ENCODE measurements at regions not wholly inside any gene's neighbourhood (a gene's known extent, or its start where the extent isn't known, plus 50 kb on each side); places are given as distances from the start of the nearest gene placed in this dataset.
"Not testable (repeated sequence)": the region's sequence is repeated elsewhere in the genome, so short reads cannot be mapped to it uniquely, and the experiment has no call there.

DNA sequence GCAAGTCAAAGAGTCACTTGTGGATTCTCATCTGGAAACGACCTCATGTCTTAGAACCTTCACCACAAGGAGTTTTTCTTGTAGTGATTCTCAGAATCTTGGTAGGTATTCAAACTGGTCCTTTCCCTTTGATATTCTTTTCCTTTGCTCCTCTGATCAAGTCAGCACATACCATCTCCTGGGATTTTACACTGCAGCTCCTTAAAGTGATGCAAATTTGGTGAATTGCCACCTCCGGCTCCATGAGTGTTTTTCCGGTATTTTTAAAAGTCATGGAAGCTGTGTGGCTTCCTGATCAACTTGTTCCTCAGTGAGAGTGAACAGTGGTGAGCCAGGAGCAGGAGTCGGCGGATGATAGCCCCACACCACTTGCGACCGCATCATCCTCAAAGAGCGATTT lies 182.1 kb upstream of the DAB1 start:
- no peak overlapping the region for H3K27ac Mint-ChIP-seq
- H3K36me3 Mint-ChIP-seq = no peaks in the 10 kb centered on the region
- no peak overlapping the region for H3K4me3 Mint-ChIP-seq
- no peaks in the 10 kb centered on the region for H3K9me3 Mint-ChIP-seq
- DNase-seq (ENCODE audit: low spot score in 2 of 2) = no peak
- no peaks in the 10 kb centered on the region for H3K4me1 Mint-ChIP-seq
- ATAC-seq = no peak

DNA sequence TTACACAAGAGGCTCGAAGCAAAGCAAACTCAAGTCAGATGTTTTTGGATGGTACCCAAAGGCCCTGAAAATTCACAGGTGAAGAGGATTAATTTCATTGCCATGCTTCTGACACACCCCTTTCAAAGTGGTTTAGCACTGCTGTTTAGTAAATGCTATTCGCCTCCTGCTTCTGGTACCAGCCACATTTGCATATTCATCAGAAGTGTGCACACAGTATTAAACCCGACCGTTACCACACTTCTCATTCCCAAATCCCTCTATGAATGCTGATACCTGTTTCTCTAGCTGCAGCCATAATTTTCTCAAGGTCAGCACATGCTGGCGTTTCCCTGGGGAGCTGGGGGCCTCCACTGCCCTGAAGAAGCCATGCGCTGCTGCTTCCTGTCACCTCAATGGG lies 179.8 kb upstream of the DAB1 start:
- Mint-ChIP-seq H3K4me3 (no peak overlapping the region), H3K36me3 (no peaks in the 10 kb centered on the region), H3K27ac (no peak overlapping the region), H3K9me3 (no peaks in the 10 kb centered on the region), H3K4me1 (no peaks in the 10 kb centered on the region)
- DNase-seq (ENCODE audit: low spot score in 2 of 2) = no peak
- no peak for ATAC-seq

DNA sequence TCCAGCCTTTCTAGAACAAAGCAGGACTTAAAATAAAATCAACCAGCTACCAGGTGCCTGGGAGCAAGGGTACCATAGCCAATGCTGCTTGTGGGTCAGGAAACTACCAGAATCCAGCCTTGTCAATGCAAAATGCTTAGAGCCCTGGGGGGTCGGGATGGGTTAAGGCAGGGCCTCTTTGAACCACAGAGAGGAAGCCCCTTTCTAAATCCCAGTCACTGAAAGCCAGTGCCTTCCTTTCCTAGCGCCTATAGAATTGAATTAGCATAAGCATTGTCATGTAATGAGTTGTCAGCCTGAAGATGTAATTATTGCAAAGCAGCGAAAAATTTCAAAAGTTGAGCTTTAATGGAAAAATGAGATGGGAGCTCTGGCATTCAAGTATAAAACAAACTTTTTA lies 176.6 kb upstream of the DAB1 start:
- DNase-seq (ENCODE audit: low spot score in 2 of 2) (no peak), ATAC-seq (no peak)
- no peaks in the 10 kb centered on the region for H3K4me1 Mint-ChIP-seq
- no peak overlapping the region for H3K27ac Mint-ChIP-seq
- no peaks in the 10 kb centered on the region for H3K9me3 Mint-ChIP-seq
- H3K4me3 Mint-ChIP-seq = no peak overlapping the region
- H3K36me3 Mint-ChIP-seq = no peaks in the 10 kb centered on the region

DNA sequence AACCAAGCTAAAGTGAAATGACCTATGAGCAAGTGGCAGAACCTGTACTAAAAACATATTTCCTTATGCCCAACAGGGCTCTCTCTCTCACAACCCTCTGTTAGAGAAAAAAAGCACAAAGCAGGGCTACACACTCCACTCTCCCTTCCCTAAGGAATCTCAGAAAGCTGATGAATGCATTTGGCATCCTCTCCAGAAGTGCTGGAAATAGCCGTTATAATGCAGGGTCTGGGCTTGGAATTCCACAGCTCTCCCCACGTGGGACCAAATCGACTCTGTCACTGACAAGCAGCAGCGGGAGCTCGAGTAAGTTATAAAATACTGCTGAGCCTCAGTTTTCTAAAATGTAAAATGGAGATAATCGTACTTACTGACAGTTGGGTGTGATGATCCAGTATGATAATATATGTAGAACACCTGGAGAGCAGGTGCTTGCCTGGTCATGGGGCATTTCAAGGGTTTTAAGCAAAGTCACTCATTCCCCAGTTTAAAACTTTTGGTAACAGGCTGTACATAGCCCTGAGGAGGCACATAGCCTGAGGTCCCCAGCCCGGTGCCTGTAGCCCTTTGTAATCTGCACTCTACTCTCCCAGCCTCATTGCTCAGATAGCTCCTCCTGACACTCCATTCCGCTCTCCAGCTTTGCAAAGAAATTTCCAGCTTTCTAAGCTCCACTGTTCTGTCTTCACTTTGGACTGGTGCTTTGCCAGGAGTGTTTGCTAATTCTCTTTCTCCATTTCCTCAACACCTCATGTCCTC lies 175.6 kb upstream of the DAB1 start:
- ATAC-seq (no peak), DNase-seq (ENCODE audit: low spot score in 2 of 2) (no peak)
- H3K4me3 Mint-ChIP-seq = no peak overlapping the region
- H3K4me1 Mint-ChIP-seq = no peaks in the 10 kb centered on the region
- no peaks in the 10 kb centered on the region for H3K36me3 Mint-ChIP-seq
- H3K9me3 Mint-ChIP-seq = no peaks in the 10 kb centered on the region
- no peak overlapping the region for H3K27ac Mint-ChIP-seq

DNA sequence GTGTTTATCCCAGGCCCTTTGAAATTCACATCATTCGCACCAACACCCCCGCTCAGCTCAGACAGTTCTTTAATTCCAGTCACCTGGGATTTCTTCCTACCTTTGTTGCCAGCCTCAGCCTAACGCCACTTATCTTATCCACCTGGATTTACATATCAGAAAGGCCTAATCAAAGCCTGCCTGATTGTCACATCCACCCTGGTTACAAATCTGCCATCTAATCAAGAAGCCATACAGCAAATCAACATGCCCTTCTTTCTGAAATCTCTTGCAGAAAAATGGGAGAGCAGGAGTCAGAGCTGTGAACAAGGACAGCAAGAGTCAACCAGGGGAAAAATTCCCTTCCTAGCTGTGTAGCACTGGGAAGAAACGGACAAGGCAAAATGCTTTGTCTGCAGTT lies 173.2 kb upstream of the DAB1 start:
- Mint-ChIP-seq H3K36me3 (no peaks in the 10 kb centered on the region), H3K9me3 (no peaks in the 10 kb centered on the region), H3K4me3 (no peak overlapping the region), H3K4me1 (no peaks in the 10 kb centered on the region), H3K27ac (no peak overlapping the region)
- ATAC-seq (no peak), DNase-seq (ENCODE audit: low spot score in 2 of 2) (no peak)

DNA sequence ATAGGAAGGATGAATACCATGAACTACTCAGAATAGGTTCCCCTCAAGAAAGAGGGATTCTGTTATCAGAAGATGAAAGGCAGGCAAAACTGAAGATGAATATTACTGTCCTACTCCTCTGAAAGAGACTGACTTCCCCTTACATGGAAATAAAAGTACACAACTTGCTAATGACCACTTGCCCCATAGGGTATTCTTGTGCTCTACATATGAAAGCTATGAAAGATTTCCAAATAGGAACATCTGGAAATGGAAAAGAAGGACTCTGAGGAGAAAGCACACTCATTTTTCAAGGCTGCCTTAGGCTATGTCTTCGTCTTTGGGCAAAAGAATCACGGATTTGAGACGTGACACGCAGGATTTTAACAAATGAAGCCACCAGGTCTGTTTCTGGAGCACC lies 170.1 kb upstream of the DAB1 start:
- no peaks in the 10 kb centered on the region for H3K9me3 Mint-ChIP-seq

DNA sequence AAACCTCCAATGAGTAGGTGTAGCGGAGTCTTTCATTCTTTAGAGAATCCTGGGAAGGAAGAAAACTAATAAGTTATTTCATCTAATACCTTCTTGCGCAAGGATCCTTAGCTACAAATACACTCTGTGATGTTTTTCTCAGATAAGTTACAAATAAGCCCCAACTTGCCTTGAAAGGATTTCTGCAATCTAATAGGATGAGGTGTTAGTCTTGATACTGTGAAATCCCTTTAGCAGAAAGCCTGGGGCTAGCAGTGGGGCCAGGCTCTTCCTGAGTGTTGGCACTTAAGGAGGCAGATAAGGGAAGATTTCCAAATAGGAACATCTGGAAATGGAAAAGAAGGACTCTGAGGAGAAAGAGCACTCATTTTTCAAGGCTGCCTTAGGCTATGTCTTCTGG lies 168.0 kb upstream of the DAB1 start:
- no peak for DNase-seq (ENCODE audit: low spot score in 2 of 2)

More for the DNA sequence above, 170.1 kb upstream of the DAB1 start:
- Mint-ChIP-seq H3K4me3 (no peak overlapping the region), H3K36me3 (no peaks in the 10 kb centered on the region), H3K27ac (no peak overlapping the region), H3K4me1 (no peaks in the 10 kb centered on the region)
- ATAC-seq = no peak
- DNase-seq (ENCODE audit: low spot score in 2 of 2) = no peak

DNA sequence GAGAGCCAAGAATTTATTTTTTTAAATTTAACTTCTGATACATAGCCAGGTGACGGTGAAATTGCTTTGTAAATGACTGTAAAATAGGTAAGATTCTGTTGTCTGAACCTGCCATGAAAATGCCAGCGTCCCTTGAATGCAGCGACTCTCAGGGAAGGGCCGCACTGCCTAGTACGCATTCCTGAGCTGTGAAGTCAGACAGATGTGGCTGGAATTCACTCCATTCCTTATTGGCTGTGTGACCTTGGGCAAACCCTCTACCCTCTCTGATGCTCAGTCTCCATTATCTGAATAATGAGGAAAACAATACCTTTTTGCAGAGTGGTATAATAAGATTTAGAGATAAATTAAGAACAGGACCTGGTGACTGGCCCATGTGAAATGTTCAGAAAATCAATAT lies 167.1 kb upstream of the DAB1 start:
- no peak for DNase-seq (ENCODE audit: low spot score in 2 of 2)
- H3K27ac Mint-ChIP-seq = no peak overlapping the region
- H3K4me1 Mint-ChIP-seq = no peaks in the 10 kb centered on the region
- H3K36me3 Mint-ChIP-seq = no peaks in the 10 kb centered on the region
- no peak overlapping the region for H3K4me3 Mint-ChIP-seq
- H3K9me3 Mint-ChIP-seq = peaks cover 2% of the 10 kb centered on the region
- no peak for ATAC-seq

More for the DNA sequence above, 168.0 kb upstream of the DAB1 start:
- Mint-ChIP-seq H3K4me1 (no peaks in the 10 kb centered on the region), H3K36me3 (no peaks in the 10 kb centered on the region), H3K27ac (no peak overlapping the region), H3K4me3 (no peak overlapping the region), H3K9me3 (no peaks in the 10 kb centered on the region)
- ATAC-seq = no peak

DNA sequence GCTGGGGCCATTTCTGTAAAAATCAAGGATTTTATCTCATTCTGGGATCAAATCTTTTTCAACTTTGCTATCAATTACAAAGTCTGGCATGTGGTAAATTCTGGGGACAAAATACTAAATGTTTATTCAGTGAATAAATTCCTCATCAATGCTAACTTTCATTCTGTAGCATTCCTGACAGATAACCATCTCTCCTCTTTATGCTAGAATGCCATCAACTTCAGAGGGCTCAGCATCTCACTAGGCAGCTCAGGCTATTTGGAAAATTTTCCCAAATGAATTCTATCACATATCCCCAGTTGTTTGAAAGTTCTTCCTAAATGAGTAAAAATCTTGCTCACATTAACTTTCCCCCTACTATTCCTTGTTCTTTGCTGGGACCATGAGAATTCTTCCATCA lies 163.0 kb upstream of the DAB1 start:
- no peak for DNase-seq (ENCODE audit: low spot score in 2 of 2)
- peaks cover 2% of the 10 kb centered on the region for H3K9me3 Mint-ChIP-seq
- H3K4me3 Mint-ChIP-seq = no peak overlapping the region
- H3K27ac Mint-ChIP-seq = no peak overlapping the region
- no peaks in the 10 kb centered on the region for H3K36me3 Mint-ChIP-seq
- no peak for ATAC-seq
- H3K4me1 Mint-ChIP-seq = no peaks in the 10 kb centered on the region

DNA sequence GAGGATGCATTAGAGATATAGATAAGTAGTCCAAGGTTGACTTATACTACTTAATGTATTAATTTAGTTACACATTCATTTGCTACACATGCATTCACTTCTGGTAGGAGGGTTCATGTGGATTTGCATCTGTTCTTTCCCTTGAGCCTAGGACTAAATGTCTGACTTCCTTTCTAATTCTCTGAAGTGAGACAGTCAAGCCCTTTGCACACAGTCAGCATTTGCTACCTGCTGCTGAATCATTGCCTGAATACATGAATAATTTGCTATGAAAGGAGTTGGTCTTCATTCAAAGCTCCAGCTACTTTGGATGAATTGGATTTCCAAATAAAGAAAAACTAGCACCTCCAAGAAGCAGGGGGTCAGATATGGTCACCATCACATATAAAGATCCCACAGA lies 154.8 kb upstream of the DAB1 start:
- Mint-ChIP-seq H3K4me1 (no peaks in the 10 kb centered on the region), H3K4me3 (no peak overlapping the region), H3K9me3 (peaks cover 2% of the 10 kb centered on the region), H3K36me3 (no peaks in the 10 kb centered on the region), H3K27ac (no peak overlapping the region)
- DNase-seq (ENCODE audit: low spot score in 2 of 2) = no peak
- ATAC-seq = no peak

DNA sequence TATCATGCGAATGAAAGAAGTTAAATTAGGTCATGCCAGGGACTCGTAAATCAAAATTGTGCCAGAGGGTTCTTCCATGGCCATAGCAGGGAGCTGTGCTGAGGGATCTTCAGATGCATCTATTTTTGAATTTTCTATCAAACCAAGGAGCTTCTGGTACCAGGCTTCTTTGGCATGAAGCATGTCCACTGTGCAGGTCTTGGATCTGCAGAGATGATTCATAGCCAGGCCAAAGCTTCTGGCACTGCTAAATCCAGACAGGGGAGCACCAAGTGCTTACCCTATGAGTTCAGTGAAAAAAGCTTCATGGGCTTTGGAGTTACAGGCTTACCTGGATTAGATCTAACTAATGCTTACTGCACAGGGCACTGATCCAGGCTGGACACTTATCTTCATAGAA lies 154.2 kb upstream of the DAB1 start:
- H3K9me3 Mint-ChIP-seq = peaks cover 2% of the 10 kb centered on the region
- H3K36me3 Mint-ChIP-seq = no peaks in the 10 kb centered on the region
- H3K4me3 Mint-ChIP-seq = no peak overlapping the region
- no peak for ATAC-seq
- DNase-seq (ENCODE audit: low spot score in 2 of 2) = no peak
- H3K27ac Mint-ChIP-seq = no peak overlapping the region
- no peaks in the 10 kb centered on the region for H3K4me1 Mint-ChIP-seq

DNA sequence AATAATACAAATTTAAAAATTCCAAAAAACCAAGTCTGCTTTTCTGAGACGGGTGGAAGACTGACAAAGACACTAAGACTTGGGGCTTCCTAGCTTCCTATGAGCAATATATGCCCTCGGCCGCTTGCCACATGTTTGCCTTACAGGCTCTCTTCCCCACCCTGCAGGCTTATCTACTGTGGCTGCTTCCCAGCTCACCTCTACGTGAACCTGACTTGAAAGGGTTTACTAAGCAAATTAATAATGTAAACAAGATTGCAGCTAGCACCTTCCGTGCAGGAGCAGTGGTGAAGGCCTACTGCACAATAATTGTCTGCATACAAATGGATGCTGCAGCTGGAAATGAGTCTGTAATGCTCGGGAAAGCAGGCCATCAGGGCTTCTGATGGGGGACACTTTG lies 152.9 kb upstream of the DAB1 start:
- H3K4me1 Mint-ChIP-seq = no peaks in the 10 kb centered on the region
- H3K4me3 Mint-ChIP-seq = no peak overlapping the region
- no peak for ATAC-seq

DNA sequence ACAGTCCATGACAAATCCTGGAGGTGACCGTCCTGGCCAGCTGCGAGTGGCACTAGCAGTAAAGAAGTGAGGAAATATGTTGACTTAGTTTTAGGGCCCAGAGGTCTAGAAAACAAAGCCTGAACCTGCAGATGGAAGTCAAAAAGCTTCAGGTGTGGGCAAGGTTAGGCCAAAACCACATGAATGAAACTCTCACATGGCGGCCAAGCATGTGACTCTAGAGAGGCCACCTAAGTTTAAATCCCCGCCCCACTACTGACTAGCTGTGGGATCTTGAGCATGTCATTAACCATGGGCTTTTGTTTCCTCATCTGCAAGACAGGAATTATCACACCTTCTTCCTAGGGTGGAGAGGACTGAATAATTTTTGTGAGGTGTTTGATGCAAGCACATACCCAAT lies 148.2 kb upstream of the DAB1 start:
- Mint-ChIP-seq H3K36me3 (no peaks in the 10 kb centered on the region), H3K4me1 (no peaks in the 10 kb centered on the region), H3K27ac (no peak overlapping the region), H3K9me3 (peaks cover 2% of the 10 kb centered on the region), H3K4me3 (no peak overlapping the region)
- ATAC-seq (no peak), DNase-seq (ENCODE audit: low spot score in 2 of 2) (no peak)

More for the DNA sequence above, 152.9 kb upstream of the DAB1 start:
- Mint-ChIP-seq H3K27ac (no peak overlapping the region), H3K36me3 (no peaks in the 10 kb centered on the region), H3K9me3 (peaks cover 2% of the 10 kb centered on the region)
- no peak for DNase-seq (ENCODE audit: low spot score in 2 of 2)

DNA sequence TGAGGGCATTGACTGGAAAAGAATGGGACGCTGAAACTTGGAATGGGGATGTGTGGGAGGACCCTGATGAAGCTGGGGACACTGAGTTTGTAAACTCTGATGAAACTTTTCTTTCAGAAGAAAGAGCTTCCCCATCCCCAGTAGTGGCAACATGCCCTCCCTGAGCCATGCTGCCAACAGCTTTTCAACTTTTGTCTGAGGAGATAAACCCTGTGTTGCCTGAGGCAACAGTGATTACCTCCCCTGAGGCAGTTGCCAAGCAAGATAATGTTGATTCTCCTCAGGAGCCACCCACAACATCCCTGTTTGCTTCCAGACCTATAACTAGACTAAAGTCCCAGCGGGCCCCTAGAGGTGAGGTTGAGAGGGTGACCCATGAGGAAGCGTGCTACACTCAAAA lies 134.2 kb upstream of the DAB1 start:
- ATAC-seq; H3K4me1 Mint-ChIP-seq; H3K4me3 Mint-ChIP-seq; H3K36me3 Mint-ChIP-seq; DNase-seq (ENCODE audit: low spot score in 2 of 2); H3K9me3 Mint-ChIP-seq; H3K27ac Mint-ChIP-seq: not testable (repeated sequence)

DNA sequence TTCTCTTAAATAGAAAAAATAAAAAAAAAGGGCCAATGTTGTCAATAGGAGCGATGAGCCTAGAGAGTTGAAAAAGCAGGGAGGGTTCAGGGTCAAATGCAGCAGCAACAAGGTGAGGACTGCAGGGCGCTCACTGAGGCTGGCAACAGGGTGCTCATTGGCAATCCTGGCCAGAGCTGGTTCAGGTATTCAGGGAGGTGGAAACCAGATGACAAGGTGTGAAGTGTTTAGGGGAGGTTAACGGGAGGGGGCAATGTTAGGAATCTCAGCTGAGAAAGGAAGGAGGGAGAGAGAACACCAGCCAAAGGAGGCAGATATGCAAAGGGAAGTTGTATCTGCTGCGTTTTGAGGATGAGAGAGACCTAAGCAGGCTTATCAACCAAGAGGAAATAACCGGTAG lies 129.8 kb upstream of the DAB1 start:
- no peaks in the 10 kb centered on the region for H3K36me3 Mint-ChIP-seq
- no peak overlapping the region for H3K27ac Mint-ChIP-seq
- H3K4me3 Mint-ChIP-seq = no peak overlapping the region
- no peak for ATAC-seq
- no peak for DNase-seq (ENCODE audit: low spot score in 2 of 2)
- no peaks in the 10 kb centered on the region for H3K4me1 Mint-ChIP-seq
- H3K9me3 Mint-ChIP-seq = peaks cover 3% of the 10 kb centered on the region

DNA sequence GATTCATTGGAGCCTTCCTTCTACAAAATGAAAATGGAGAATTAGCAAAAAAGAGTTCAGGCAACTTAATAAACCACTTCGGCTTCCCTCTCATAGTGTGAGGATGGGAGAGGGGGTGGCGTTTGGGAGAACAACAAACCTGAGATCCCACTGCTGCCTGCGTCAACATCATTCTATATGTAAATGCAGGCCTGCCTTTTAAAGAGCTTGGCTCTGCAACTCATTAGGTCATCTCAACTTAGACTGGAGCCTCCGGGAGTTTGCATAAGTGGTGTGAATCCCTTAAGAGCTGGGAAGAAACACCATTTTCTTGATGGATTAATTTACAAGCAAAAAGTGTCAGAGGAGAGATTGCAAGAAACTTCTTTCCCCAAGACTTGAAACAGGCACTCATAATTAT lies 127.6 kb upstream of the DAB1 start:
- DNase-seq (ENCODE audit: low spot score in 2 of 2) = no peak
- H3K9me3 Mint-ChIP-seq = peaks cover 3% of the 10 kb centered on the region
- H3K36me3 Mint-ChIP-seq = no peaks in the 10 kb centered on the region
- no peak overlapping the region for H3K4me3 Mint-ChIP-seq
- no peak overlapping the region for H3K27ac Mint-ChIP-seq
- ATAC-seq = no peak
- H3K4me1 Mint-ChIP-seq = no peaks in the 10 kb centered on the region

DNA sequence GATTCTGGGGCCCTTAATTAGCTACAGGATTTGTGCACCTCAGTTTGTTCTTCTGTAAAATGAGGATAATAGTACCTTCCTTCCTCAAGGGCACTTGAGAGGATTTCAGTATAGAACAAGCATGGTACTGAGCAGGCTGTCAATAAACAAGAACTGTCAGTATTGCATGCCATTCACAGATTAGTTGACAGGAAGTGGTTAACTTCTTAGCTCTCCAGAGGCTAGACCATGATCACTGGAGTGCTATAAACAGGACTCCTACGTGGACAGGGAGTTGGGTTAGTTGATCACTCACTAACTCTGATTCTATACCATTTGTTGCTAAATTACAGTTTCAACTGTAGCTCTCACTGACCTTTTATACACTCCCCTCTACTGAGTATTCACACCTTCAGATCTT lies 126.2 kb upstream of the DAB1 start:
- Mint-ChIP-seq H3K27ac (no peak overlapping the region), H3K4me1 (no peaks in the 10 kb centered on the region), H3K36me3 (no peaks in the 10 kb centered on the region), H3K9me3 (peaks cover 3% of the 10 kb centered on the region), H3K4me3 (no peak overlapping the region)
- ATAC-seq (peak; percentile 26), DNase-seq (ENCODE audit: low spot score in 2 of 2) (no peak)

Data from stimulated activated effector memory CD8-positive, alpha-beta T cell treated with anti-CD3 and anti-CD28 coated beads, Interleukin-12 subunit alpha, Interleukin-12 subunit beta, amount 100 ng/mL, for 72 hours (primary cell).